Fibroblast of peridontal ligament (primary cell): ENCODE measurements at regions not wholly inside any gene's neighbourhood (a gene's known extent, or its start where the extent isn't known, plus 50 kb on each side); places are given as distances from the start of the nearest gene placed in this dataset.

ENCODE experiments used
- DNase-seq: peaks from one replicate; pipeline ENCODE4 v3.0.0-alpha.2; 2010; ENCODE audit errors: extremely low read depth

DNA sequence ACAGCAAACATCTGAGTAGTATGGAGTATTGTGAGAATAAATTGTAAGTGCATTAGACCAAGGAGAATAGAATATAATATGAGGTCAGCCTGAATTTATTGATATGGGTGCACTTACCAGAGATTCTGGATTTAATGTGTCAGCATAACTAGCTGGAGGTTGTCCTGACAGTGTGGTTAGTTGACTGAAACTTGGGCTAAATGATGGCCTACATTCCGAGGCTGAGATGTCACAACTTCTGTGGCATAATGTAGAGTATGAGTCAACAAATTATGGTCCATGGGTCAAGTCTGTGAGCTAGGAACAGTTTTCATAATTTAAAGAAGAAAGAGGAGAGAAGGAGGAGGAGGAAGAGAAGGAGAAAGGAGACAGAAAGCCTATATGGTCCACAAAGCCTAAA lies 127.6 kb downstream of the QPCT start:
- peak; percentile 95 for DNase-seq

DNA sequence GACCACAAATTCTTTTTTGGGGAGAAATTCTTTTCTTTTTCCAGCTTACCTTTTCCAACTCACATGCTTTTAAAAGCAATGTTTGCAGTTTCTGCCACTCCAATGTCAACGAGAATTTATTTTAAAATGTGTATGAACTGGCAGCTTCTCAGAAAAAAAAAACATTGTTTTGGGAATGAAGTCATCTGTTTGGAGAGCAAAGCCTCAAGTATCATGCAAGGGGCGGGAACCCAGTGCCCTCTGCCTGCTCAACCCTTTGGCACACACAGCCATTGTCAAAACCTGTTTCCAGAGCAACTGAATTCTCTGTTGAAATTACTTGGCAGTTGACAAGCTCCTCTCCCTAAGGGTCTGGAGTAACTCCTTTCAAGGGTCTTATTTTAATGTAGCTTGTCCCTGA lies 128.5 kb downstream of the QPCT start:
- peak; percentile 96 for DNase-seq

DNA sequence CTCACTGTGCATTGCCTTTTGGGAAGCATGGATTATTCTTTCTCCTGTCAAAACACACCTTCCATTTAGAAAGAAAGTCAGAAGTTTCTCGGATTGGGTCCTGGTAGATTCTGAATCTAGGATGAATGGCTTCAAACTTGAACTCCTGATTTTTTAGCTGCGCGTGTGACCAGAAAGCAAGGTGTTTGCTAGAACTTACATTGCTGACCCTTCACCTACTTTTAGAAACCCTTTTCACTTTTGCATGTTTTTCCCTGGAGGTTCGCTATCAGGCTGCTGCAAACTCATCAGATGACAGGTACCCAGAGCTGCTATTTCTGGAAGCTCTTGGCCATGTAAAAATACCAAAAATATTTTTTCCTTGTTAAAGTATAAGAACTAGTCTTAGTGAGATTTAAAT lies 132.0 kb downstream of the QPCT start:
- no peak for DNase-seq

DNA sequence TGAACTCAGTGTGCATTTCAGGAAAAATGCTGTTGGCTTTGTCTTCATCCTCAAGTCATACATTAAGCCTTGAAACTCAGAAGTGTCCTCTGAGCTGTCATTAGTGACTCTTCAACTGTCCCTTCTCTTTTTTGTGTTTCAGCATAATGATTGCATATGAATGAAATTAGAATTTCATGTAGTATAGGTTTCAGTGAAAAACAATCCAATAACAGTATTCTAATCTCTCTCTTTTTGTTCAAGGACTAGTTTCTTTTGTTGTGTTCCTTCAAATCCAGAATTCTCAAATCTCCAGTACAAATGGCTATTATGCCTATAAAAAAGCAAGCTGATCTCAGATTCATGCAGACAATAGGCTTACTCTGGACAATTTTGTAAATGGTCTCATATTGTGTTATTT lies 133.5 kb downstream of the QPCT start:
- DNase-seq, result no peak

DNA sequence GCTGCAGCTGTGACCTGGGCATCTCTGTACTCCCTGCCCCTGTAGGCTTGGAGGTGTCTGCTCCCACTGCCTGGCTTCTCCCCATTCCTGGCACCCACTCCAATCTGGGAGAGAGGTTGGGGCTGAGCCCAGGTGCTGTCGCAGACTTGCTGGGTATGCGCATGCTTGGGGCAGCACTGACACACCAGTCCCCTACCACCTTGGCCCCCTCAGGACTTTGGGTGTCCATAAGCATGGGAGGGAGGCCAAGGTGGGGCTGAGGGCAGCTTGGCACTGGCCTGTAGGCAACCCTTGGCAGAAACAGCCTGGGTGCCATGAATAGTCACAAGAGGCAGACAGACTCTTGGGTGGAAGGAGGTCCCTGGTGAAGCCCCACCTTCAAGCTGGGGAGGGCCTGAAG lies 136.8 kb downstream of the QPCT start:
- no peak for DNase-seq

DNA sequence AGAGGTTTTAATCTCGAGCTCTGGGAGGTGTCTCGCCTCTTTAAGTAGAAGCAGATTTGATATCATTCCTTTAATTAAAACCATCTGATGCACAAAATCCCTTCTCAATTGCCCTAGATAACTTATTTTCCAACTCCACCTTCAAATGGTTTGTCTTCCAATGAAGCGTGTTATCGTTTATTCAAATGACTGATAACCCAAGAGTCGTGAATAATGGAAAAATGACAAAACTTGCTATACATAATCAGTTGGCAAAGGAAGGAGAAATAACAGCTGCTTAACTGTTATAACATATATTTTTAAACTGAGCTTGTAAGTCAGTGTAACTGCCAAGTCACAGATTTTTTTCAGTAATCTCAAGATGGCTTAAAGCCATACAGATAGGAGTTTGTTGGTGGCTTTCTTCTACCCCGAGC lies 144.6 kb downstream of the QPCT start:
- peak; percentile 75 for DNase-seq

DNA sequence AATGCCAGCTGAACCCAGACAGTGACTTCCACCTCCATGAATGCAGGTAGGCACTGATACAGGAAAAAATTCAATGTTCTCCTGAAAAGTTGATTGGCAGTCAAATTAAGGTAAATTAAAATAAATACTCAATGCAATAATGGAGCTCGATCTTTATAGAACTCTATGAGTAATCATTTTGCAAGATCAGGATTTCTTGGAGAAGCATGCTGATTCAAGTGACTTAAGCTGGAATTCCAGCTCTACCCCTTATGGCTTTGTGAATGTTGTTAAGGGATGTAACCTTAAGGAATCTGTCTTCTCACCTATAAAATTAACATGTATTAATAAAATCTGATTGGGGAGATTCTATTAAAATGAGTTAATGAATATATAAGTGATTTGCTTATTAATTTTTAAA lies 145.1 kb downstream of the QPCT start:
- DNase-seq, result peak; percentile 52

DNA sequence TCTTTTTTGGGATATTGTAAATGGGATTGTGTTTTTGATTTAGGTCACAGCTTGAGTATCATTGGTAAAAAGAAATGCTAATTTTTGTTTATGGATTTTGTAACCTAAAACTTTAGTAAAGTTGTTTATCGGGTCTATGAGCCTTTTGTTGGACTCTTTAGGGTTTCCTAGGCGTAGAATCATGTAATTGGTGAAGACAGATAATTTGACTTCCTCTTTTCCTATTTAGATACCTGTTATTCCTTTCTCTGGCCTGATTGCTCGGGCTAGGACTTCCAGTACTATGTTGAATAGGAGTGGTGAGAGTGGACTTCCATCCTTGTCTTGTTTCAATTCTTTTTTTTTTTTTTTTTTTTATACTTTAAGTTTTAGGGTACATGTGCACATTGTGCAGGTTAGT lies 149.0 kb downstream of the QPCT start:
- no peak for DNase-seq

DNA sequence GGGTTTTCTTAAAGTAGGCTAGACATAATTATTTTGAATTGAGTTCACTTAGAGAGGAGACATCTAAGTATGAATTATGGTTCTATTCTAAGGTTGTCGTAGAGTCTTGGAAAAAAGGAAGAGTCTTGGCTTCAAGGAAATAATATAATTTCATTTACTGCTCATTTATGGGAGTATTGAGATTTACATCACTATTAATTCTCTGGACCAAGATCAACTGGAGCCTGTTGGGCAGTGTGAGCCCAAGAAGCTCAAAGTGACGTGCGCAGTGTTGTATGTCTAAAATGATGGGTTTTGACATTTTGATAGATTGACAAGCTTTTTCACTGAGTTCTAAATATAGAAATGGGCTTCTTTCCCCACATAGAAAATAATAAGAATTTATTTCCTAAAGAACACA lies 154.7 kb downstream of the QPCT start:
- no peak for DNase-seq

DNA sequence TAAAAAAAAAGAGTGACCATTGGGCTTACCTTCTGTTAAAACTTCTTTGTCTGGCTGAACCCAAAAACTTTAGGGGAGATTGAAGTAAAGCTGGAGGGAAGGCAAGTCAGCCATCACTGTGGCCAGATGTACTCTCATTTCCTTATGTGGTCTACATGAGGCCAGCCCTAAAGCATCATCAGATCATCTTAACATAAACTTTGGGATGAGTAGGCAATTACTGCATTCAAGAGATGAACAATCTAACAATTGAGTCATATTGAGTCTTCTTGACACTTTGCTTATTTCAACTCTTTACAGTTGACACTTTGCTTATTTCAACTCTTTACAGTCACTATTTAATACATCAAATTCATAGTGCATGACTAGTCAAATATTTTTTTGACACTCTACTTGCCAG lies 155.6 kb downstream of the QPCT start:
- peak; percentile 80 for DNase-seq

DNA sequence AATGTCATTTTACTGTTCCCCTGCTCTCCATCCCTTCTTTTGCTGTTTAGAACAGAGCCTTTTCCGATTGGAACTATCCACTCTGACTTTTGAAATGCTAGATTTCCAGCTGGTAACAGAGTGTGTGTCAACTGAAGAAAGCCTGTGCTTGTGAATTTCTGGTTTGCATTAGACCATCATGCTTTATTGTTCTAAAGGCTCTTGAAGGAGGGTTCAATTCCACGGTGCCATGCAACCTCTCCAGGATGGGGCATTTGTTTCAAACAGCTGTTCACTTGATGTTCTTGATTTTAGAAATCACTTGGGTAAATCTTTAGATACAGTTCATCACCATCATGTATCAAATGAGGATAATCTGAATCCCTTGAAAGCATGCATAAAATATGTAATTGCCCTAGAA lies 156.7 kb downstream of the QPCT start:
- DNase-seq, result peak; percentile 88

DNA sequence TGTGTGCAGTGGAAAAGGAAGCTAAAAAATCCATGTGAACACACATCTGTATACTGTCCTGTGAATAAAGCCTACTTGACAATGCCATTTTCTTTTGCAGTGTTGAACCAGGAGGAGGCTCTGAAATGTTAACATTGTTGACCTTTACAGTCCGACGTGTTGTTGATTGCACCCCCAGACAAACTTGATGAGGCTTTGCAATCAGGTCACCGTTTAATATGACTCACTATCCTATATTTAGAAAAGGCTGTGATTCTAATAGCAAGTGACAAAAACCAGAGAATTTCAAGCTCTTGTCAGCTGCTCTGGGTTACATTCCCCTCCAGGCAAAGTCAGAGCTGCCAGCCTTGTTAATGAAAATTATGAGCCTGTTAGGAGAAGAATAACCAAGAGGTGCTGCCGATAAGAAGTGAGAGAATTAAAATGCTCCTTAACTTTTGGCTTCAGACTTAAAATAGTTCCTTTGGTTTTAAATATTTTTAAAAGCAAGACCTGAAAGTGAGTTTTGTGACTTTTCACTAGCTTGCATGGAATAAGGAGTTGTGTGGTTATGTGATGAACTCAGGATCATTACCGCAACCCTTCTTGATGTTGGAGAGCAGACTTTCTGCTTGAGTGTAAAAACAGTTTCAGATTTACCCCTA lies 162.1 kb downstream of the QPCT start:
- DNase-seq, result peak; percentile 48

DNA sequence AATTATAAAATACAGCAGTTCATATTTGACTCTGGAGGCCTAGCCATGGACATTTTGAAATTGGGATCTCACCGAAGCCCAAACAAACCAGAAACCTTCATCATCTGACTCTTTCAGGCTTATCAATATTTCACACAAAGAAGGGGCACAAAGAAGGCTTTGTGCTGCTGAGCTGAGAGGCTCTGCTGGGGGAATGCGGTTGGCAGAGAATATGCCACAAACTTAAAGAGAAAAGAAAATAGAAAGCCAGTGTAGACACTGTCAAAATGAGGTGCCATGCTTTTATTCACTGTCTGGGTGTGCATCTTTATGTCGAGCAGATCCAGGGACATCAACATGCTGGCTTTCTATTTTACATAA lies 162.6 kb downstream of the QPCT start:
- no peak for DNase-seq

DNA sequence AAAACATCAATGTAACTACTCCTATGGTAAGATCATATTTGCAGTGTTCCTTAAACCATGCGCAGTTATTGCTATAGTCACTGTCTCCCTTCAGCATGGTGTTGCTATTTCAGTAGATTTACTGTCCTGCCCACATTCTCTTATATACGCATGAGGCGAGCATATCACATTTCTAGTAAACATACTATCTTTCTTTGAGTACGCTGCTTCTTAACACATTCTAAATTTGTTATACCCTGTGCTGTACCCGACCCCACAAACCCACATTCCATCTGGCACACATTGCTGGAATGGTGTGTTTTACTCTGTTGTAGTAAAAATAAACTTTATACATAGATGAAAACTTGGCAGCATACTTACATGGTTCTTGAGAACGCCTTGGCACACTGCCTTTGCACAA lies 163.3 kb downstream of the QPCT start:
- DNase-seq, result peak; percentile 62

DNA sequence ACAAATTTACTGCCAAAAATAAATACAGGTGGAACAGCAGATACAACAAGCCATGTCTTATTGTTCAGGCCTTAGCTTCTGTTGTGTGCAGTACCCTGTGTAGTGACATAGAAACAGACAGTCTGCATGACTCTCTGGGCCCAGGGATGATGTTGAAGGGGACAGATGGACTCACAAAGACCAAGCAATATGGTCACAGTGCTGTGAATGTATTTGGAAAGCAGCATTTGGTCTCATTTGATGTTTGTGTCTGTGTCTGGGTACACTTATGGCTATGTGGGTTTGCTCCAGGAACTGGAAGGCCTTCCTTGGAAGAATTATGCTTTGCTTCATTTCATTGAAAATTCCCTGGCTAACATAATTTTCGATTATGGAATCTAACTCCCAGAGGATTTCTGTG lies 158.5 kb downstream of the CDC42EP3 start:
- no peak for DNase-seq

DNA sequence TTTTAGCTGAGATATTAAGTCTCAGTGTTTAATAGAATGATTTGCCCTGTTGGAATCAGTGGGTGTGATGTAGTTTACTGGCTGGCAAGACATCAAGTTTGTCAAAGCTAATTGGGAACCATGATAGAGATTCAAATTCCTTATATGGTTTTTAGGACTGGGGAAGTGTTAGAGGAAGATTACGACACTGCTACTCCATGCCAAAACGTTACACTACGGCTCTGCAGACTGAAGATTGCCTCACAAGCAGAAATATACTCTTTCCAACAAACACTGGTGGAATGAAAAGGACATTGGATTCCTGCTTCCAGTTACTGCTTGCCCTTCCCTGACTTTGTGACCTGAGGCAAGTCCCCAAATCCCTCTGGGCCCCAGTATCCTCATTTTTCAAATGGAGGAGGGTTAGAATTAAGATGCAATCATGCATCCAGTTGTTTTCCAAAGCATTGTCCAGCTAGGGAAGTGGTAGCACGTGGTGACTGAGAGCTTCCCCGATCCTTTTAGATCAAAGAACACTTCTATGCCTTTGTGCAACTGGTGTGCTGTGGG lies 147.6 kb downstream of the CDC42EP3 start:
- DNase-seq, result peak; percentile 96

DNA sequence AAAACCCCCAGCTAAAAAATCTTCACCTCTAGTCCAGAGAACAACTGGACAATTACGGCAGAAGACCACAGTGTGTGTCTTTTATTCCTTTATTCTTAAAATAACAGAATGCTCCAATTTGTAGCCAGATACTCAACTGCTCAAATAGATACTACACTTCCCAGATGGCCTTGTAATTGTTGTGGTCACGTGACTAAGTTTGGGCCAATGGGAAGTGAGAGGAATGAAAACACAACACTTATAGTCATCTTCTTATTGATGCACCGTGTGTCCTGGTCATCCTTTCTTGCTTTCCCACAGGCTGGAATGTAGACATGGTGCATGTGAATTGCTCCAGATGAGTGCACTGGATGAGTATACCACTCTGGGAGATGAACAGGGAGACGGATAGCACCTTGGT lies 145.1 kb downstream of the CDC42EP3 start:
- DNase-seq, result no peak

DNA sequence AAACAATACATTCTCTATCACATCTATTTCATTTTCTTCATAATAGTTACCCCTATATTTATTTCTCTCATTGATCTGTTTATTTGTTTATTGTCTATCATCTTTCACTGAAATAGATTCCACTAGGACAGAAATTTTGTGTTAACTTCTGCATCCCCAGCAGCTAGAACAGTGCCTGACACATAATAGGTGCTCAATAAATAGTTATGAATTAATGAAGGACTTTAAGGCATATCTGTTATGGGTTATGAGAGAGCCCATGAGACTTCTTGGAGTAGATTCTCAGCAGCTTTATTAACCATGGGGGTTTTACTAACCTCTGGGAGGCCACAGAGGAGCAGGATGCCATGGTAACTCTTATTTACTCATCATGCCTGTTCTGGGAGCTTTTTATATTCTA lies 144.6 kb downstream of the CDC42EP3 start:
- no peak for DNase-seq

DNA sequence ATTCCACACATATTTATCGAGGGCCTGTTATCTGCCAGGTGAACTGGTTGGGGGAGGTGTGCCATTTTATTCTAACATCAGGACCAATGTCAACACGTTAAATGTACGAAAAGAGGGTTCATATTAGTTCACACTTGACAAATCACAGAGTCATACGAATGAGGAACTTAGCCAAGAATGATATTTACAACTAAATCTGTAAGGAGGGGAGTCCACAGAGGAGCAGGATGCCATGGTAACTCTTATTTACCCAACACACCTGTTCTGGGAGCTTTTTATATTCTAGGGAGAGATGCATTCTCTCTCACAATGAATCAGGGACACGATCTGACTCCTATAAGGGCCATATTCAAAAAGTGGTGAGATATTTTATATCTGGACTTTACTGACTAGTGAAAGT lies 144.1 kb downstream of the CDC42EP3 start:
- no peak for DNase-seq

DNA sequence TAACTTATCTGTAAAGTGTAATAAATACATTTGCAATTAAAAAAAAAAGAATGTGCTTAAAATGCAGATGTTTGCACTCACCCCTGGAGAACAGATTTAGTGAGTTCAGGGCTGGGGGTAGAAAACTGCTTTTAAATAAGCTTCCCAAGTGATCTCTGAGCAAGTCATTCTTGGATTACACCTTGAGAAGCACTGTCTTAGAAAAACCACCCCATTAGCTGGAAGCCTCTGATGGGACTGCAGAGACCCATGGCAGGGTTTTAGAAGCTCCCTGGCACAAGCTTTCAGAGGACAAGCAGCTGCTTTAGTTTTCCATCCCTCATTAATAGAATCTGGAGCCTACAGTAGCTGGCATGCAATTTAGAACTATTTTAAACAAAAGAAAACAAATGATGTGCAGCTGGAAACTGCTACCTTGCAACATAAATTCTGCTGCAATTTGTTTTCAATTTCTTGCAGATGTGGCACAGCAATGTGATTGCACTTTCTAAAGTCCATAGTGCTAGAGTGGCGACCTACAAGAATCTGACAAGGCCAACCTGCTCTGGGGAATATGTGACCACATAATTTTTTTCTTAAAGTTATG lies 141.5 kb downstream of the CDC42EP3 start:
- peak; percentile 87 for DNase-seq

DNA sequence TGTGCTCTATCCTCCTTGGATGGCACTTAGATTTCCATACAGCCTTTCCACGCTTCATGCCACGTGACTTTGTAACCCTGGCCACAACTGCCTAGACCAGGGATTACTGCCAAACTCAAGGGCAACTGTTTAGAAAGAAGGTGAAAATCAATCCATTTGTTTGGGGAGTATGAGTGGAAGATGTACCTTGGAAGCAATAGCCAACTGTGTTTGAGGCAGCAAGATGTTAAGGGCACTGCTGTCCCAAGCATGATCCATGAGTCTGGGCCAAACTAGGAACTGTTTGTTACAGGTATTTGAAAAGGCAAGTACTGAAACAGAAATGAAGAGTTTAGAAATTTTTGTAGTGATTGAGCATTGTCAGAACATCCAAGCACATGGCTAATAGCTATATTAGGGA lies 138.9 kb downstream of the CDC42EP3 start:
- DNase-seq, result no peak

DNA sequence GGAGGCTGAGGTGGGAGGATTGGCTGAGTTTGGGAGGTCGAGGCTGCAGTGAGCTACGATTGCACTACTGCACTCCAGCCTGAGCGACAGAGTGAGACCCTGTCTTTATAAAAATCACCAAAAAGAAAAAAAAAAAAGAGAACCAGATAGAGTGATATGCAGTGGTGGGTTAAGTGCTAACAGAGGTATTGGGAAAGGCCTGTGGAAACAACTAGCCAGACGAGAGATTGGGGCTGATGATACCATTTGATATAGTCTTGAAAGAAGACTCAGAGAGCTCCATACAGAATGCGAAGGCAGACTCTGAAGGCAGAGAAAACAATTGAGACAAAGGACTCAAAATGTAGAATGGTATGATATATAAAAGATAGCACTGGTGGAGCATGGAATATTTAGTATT lies 134.1 kb downstream of the CDC42EP3 start:
- DNase-seq, result no peak

DNA sequence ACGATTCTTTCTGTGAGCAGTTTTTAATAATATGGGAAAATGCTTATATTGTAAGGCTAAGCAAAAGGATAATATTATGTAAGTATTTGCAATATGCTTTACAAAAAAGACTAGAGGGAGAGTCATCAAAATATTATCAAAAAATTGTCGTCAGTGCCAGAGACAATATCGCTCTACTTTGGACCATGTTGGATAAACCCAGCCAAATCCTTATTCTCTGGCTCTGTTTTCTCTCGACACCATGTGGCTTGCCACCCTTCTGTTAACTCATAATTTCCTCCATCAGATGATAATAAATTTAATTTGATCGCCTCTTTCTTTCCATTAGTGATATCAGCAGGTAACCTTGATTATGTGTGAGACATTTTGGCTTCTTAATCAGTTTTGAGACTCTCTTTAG lies 129.9 kb downstream of the CDC42EP3 start:
- no peak for DNase-seq

DNA sequence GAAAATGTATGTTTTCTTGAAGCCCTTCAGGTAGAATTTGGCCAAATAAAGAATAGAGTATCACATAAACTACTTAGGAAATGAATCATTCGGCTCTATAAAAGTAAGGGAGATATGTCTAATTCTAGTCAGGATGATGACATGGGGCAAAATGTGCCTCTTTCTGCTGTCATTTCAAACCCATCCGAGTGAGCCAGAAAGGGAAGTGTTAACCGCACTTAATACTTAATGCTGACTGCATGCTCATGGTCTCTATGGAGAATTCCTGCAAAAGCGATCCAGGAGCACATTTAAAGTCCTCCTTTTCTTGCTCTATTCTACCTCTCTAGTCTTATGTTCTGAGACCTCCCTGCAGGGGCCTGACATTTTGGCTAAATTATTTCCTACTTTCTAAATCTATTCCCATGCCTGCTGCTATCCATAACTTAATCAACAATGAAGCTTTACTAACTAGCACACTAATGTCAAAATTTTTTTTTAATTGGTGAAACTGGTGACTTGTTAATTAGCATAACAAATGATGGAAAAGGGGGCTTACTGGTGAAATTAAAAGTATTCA lies 127.4 kb downstream of the CDC42EP3 start:
- no peak for DNase-seq
